SKM-1 treated with dmso at 0.1 percent for 144 hours (cell line): ENCODE measurements at regions not wholly inside any gene's neighbourhood (a gene's known extent, or its start where the extent isn't known, plus 50 kb on each side); places are given as distances from the start of the nearest gene placed in this dataset.
"Not testable (repeated sequence)": the region's sequence is repeated elsewhere in the genome, so short reads cannot be mapped to it uniquely, and the experiment has no call there.

Source experiments
- DNase-seq: peaks from one replicate; lab custom pipeline; 2025; ENCODE audit not compliant: unreplicated experiment; lab: John Stamatoyannopoulos, UW

DNA sequence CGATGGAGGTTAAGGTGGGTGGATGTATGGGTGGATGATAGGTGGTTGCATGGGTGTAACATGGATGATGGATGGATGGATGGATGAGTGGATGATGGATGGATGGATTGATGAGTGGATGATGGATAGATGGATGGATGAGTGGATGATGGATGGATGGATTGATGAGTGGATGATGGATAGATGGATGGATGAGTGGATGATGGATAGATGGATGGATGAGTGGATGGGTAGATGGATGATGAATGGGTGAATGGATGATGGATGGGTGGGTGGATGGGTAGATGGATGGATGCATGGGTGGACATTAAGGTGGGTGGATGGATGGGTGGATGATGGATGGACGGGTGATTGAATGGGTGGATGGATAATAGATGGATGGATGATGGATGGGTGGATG lies 136.5 kb upstream of the FOXD4L5 start:
- not testable (repeated sequence) for DNase-seq

GRCh38 chr9:65420771-65421170 lies 135.8 kb upstream of the FOXD4L5 start:
- DNase-seq, result no peak

DNA sequence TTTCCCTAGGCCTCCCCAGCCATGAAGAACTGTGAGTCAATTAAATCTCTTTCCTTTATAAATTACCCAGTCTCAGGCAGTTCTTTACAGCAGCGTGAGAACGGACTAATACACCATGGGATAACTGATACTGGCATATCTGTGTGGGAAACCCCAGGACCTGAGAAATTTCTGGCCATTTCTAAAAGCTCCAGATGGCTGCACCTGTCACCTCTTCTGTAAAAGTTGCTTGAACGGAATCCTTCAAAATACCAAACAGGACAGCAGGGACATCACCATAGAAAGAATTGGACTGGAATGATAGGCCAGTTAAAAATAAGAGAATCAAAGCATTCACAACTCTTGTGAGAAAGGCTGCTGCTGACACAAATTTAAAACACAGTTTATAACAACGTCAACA lies 134.0 kb upstream of the FOXD4L5 start:
- DNase-seq, result not testable (repeated sequence)

DNA sequence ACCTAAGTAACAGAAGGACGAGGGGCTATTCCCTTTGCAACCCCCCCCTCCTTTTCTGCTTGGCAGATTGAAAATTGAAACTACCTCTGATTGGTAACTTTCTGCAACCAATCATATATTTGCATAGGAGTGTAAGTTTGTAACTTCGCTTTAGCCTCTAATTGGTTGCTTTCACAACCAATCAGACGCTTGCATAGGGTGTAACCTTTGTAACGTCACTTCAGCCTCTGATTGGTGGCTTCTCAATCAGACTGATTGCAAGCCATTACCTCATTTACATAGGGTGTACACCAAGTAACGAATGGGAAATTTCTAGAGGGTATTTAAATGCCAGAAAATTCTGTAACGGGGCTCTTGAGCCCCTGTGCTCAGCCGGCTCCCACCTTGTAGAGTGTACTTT lies 131.9 kb upstream of the FOXD4L5 start:
- DNase-seq, result not testable (repeated sequence)

GRCh38 chr9:65414249-65414648 lies 129.2 kb upstream of the FOXD4L5 start:
- DNase-seq, result not testable (repeated sequence)

GRCh38 chr9:65413371-65413770 lies 128.4 kb upstream of the FOXD4L5 start:
- DNase-seq, result not testable (repeated sequence)

DNA sequence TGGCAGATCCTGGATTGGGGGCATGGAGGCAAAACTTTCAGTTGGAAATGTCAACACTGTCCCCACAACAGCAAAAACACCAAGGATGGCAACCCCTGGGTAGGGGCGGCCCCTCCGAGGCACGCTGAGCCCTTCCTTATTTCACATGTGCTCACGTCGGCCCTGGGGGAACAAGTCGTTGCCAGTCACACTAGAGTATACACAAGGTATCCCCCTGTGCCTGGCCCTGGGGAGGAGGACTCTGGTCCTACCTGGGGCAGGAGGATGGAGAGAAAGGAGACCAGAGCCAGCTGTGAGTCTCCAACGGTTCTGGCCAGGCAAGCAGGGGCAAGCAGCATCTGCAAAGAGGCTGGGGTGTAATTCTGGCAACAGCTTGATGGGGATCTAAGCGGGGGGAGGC lies 126.9 kb upstream of the FOXD4L5 start:
- no peak for DNase-seq

DNA sequence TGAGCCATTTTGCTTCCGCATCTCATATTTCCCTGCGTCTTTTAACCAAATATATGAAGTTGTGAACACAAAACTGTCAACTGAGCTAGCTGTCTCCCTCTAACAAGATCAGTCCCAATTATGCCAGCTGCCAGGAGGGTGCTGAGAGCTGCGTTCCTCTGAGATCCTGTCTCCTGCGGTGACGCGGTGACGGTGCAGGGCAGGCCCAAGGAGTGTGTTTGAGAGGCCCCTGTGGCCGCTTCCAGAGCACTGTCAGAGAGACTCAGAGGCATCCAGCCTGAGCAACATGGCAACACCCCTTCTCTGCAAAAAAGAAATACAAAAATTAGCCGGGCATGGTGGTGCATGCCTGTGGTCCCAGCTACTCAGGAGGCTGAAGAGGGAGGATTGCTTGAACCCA lies 126.3 kb upstream of the FOXD4L5 start:
- DNase-seq, result no peak

GRCh38 chr9:65410926-65411325 lies 125.9 kb upstream of the FOXD4L5 start:
- DNase-seq, result no peak

DNA sequence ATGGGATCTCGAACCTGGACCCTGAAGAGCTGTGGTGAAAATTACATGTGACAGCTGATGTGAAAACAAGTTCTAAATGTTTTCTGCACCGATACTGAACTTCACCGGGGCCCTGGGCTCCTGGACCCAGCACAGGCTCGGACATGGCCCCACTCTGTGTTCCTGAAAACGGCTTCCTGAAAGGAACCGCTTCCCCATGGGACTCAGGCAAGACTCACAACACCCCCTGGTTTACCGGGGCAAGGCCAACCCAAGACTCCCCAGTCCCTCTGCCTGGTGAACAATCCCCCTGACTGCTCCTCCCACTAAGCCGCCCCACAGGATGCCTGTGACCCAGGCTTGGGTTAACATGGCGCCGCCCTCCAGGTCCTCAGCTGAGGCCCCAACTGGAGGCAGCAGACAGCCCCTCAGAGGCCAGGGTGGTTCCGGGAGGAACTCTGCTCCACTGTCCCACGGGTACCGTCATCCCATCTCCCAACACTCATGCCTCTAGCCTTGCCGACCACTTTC lies 124.5 kb upstream of the FOXD4L5 start:
- no peak for DNase-seq

GRCh38 chr9:65408806-65409205 lies 123.8 kb upstream of the FOXD4L5 start:
- not testable (repeated sequence) for DNase-seq

DNA sequence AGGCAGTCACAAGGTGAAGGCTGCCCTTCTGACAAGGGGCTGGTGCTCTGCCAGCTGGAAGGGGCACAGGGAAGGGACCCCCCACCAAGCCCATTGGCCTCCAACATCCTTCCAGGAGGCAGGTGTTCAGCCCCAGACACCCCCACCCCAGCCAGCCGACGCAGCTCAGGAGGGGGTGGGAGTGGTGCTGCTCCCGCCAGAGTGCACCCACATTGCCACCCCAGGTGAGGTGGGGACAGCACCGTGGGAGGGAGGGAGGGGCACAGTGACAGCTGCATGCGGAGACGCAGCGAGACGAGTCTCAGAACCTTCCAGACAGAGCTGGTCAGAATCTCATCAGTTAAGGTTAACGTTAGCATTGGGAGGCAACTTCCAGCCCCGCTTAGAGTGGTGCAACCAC lies 121.6 kb upstream of the FOXD4L5 start:
- DNase-seq, result not testable (repeated sequence)

DNA sequence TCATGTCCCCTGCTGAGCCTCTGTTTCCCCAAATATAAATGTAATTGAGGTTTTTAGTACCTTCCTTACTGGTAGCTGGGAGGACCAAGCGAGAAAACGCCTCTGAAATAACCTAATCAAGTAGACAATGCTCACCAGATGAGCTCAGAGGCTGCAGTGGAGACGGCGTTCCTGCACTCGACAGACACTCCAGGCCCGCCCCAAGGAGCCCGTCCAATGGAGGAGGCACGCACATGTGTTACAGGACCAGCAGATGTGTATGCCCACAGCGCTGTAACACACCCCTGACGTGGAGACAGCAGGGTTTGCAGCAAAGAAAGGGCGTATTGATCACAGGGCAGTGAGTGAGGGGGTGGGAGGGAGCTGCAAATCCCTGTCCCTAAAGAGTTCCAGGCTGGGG lies 120.8 kb upstream of the FOXD4L5 start:
- not testable (repeated sequence) for DNase-seq

DNA sequence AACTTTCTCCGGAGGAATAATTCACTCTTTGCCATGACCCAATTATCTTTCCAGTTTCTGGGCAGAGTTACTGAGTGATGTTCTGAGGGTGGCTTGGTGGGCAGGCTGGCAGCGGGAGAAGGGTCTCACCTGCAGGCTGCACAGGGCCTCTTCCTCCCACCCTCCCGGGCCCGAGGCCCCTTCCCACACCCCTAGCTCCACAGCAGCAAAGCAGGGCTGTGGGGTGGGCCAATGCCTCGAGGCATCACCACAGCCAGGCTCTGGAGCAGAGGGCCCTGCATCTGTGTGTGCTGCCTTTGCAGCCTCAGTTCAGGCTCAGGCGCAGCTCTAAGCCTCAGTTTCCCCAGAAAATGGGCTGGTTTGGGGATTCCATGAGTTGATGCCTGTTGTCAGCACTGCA lies 120.2 kb upstream of the FOXD4L5 start:
- no peak for DNase-seq

- DNase-seq, result no peak
Measured at GRCh38 chr9:65404232-65405006, 119.4 kb upstream of the FOXD4L5 start.

DNA sequence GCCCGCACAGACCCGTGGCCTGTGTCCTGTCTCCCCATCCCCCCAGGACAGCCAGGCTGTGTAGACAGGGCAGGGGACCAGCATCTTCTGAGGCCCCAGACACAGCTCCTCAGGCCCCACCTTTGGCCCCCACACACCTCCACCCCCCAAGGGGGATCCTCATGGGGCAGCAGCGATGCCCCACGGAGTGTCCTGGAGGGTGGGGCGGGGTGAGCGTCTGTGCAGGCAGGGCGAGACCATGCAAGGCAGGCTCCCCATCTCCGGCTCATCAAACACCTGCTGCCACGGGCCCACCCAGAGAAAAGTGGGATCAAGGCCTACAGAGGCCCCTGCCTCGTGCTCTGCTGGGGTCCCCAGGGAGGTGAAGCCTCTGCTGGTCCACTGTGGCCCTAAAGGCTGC lies 118.7 kb upstream of the FOXD4L5 start:
- no peak for DNase-seq

DNA sequence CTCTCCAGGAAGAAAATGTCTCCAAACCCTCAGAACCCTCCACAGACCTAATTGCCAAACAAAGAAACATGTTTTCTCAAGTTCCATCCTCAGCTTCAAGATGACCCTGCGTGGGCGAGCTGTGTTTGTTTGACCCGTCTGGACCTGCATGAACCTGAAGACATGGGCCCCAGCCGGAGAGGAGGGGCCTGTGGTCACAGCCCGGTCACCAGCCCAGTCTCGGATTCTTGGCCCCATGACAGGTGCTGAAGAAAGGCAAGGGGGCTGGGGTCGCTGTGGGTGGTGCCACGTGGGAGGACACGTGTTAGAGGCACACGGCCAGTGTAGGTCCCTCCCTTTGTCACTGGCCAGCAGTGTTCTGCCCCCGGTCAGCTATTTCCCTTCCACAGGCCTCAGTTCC lies 118.1 kb upstream of the FOXD4L5 start:
- DNase-seq, result not testable (repeated sequence)

GRCh38 chr9:65402206-65402870 lies 117.3 kb upstream of the FOXD4L5 start:
- not testable (repeated sequence) for DNase-seq

DNA sequence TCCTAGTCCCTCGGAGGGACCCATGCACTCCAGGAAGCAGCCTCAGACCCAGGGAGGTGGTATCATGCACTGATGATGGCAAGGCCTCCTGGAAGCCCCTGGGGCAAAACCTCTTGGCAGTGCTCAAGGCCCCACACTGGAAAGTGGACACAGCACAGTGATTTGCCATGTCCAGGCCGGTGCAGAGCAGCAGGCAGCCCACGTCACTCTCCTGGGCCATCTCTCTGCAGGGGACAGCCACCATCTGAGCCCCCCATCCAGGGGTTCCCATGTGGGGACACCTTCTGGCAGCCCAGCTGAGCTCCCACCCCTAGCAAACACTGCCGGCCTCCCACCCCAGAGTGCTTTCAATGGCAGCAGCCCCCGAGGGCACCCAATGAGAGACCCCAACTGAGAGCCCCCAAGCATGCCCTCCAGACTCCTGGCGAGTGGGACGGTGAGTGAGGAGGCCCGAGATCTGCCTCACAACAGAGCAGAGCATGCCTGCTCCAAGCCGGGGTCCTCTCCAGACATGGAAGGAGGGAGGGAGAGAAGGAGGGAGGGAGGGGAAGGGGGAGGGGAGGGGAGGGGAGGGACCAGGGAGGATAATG lies 116.5 kb upstream of the FOXD4L5 start:
- DNase-seq, result not testable (repeated sequence)

DNA sequence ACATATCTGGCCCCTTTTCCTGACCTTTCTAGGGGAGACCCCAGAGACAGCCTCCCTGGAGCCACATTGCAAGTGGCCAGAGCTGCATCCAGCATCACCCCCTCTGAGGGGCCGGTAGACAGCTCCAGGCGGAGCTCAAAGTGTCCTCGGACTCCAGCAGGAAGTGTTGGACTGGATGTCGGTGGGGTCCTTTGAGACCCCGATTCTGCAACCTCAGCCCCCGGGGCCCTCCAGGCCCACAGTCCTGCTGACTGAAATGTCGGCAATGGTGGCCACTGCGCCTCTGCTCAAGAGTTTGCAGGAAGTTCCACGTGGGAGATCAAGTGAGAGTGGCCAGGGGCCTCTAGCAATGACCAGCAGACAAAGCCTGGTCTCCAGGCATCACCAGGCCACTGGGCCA lies 115.9 kb upstream of the FOXD4L5 start:
- DNase-seq, result no peak

GRCh38 chr9:65397763-65398719 lies 113.0 kb upstream of the FOXD4L5 start:
- DNase-seq, result not testable (repeated sequence)
